ENCODE measurements at regions not wholly inside any gene's neighbourhood (a gene's known extent, or its start where the extent isn't known, plus 50 kb on each side); places are given as distances from the start of the nearest gene placed in this dataset.

- intact Hi-C loops (cut with micrococcal nuclease) = no loop called here
Measured at GRCh38 chr20:57869951-57870315, 160.1 kb upstream of the PMEPA1 start.

DNA sequence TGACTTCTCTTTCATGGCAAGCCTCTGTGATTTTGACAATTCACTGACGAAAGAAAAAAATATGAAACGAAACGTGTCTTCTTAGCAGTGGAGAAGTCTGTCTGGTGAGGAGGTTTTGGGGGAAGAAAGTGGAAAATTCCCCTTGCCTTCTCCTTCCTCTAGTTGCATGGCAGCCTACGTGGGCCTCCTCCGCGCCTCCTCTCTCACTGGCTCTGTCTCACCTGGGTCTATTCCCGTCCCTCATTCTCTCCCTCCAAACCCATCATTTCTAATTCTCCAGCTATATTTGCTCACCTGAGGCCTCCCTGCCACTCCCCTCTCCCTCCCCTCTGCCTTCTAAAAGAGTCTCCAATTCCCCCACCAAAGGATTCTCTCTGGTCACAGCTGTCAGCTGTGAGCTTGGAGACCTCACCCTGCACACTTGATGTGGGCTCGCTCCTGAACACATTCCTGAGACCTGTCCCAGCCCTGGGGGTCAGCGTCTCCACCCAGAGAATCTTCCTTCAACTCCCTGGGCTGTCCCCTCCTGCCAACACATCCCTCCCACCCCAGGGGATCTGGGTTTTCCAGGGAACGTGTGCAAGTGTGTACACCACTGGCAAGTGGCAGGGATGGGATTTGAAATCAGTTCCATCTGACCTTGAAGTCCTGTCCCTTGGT is 159.6 kb upstream of the PMEPA1 start:
- Histone ChIP-seq H3K4me1 (no peaks in the 10 kb centered on the region), H3K27ac (replicated peaks) (no peak overlapping the region), H3K27me3 (ENCODE audit: low read depth) (peaks cover 41% of the 10 kb centered on the region), H3K9me3 (replicated peaks) (no peaks in the 10 kb centered on the region), H3K36me3 (no peaks in the 10 kb centered on the region), H3K4me3 (no peak overlapping the region)
- no peak for DNase-seq
- intact Hi-C loops (cut with micrococcal nuclease) = no loop called here
- TF ChIP-seq, protein P1, sequence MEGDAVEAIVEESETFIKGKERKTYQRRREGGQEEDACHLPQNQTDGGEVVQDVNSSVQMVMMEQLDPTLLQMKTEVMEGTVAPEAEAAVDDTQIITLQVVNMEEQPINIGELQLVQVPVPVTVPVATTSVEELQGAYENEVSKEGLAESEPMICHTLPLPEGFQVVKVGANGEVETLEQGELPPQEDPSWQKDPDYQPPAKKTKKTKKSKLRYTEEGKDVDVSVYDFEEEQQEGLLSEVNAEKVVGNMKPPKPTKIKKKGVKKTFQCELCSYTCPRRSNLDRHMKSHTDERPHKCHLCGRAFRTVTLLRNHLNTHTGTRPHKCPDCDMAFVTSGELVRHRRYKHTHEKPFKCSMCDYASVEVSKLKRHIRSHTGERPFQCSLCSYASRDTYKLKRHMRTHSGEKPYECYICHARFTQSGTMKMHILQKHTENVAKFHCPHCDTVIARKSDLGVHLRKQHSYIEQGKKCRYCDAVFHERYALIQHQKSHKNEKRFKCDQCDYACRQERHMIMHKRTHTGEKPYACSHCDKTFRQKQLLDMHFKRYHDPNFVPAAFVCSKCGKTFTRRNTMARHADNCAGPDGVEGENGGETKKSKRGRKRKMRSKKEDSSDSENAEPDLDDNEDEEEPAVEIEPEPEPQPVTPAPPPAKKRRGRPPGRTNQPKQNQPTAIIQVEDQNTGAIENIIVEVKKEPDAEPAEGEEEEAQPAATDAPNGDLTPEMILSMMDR (IDR thresholded peaks at IDR 0.05; ENCODE audit: borderline replicate concordance) = no peak

More at GRCh38 chr20:57869951-57870315, 160.1 kb upstream of the PMEPA1 start:
- no peak overlapping the region for H3K4me3 ChIP-seq
- no peaks in the 10 kb centered on the region for H3K36me3 ChIP-seq
- no peaks in the 10 kb centered on the region for H3K4me1 ChIP-seq
- TF ChIP-seq, protein P1 (IDR thresholded peaks at IDR 0.05; ENCODE audit: borderline replicate concordance) = no peak
- no peaks in the 10 kb centered on the region for H3K9me3 ChIP-seq (replicated peaks)
- no peak overlapping the region for H3K27ac ChIP-seq (replicated peaks)
- no peak for DNase-seq
- H3K27me3 ChIP-seq (ENCODE audit: low read depth) = peaks cover 41% of the 10 kb centered on the region

DNA sequence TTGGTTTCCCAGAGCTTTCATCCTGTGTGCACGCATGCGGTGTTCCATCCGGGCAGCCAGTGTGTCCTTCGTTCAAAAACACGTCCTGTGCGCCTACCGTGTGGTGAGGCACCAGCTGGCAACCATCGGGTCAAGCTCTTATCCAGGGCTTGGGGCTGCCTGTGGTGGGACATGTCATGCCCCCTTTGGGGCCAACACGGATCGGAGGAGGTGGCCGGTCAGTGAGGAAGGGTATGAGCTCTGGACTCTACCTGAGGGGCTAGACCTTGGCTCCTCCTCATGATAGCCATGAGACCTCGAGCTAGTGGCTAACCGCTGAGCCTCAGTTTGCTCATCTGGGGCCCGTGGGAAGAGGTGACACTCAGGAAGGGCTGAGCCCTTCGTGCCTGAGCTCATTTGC is 158.5 kb upstream of the PMEPA1 start:
- no peaks in the 10 kb centered on the region for H3K4me1 ChIP-seq
- H3K9me3 ChIP-seq (replicated peaks) = peaks cover 4% of the 10 kb centered on the region
- TF ChIP-seq, protein P1 (IDR thresholded peaks at IDR 0.05; ENCODE audit: borderline replicate concordance) = no peak
- no peak overlapping the region for H3K27ac ChIP-seq (replicated peaks)
- H3K27me3 ChIP-seq (ENCODE audit: low read depth) = peaks cover 41% of the 10 kb centered on the region
- intact Hi-C loops (cut with micrococcal nuclease) = no loop called here
- H3K4me3 ChIP-seq = no peak overlapping the region
- no peaks in the 10 kb centered on the region for H3K36me3 ChIP-seq
- DNase-seq = no peak

DNA sequence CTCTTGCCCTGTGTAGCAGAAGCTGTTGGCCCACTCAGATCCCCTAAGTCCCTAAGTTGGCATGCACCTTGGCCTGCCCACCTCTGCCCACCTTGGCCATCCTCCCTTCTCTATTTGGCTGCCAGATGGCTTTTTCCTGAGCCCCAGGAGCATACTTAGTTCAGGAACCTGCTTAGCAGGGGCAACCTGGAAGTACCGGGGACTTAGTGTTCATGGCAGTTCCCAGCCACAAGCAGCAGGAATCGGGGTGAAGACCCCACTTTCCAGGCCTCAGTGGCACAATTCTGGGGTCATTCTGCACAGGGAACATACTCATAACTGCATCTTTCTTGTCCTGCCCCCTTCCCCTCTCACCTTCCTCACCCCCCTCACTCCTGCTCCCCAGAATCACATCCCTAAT is 158.0 kb upstream of the PMEPA1 start:
- peaks cover 41% of the 10 kb centered on the region for H3K27me3 ChIP-seq (ENCODE audit: low read depth)
- H3K9me3 ChIP-seq (replicated peaks) = peaks cover 6% of the 10 kb centered on the region
- H3K4me1 ChIP-seq = no peaks in the 10 kb centered on the region
- intact Hi-C loops (cut with micrococcal nuclease) = no loop called here
- no peaks in the 10 kb centered on the region for H3K36me3 ChIP-seq
- TF ChIP-seq, protein P1 (IDR thresholded peaks at IDR 0.05; ENCODE audit: borderline replicate concordance) = no peak
- no peak for DNase-seq
- no peak overlapping the region for H3K27ac ChIP-seq (replicated peaks)
- no peak overlapping the region for H3K4me3 ChIP-seq

DNA sequence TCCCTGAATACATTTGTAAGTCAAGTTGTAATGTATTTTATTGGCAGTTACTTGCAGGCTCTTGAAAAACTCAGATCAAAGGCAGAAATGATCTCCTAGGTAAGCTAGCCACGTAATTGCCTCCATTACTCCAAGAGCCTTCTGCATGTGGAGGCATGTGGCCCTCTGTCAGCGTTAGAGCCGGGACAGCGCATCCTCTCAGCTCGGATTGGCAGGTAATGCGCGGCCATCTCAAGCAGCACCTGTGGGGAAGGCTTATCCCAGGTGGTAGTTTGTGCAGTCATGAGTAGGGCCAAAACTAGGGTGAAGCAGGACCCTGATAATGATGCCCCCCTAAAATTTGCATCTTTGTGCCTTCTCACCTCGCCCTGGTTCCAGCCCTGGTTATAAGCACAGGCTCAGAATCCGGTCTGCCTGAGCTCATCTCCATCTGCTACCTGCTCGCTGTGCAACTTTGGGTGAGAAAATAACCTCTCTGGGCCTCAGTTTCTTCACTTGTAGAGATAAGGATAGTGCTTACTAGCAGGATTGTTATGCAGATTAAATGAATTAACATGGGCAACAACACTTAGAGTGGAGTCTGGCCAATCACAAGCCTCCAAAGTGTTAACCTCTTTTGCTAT is 157.5 kb upstream of the PMEPA1 start:
- Histone ChIP-seq H3K36me3 (no peaks in the 10 kb centered on the region), H3K27ac (replicated peaks) (no peak overlapping the region), H3K9me3 (replicated peaks) (peaks cover 6% of the 10 kb centered on the region), H3K4me3 (no peak overlapping the region), H3K4me1 (no peaks in the 10 kb centered on the region), H3K27me3 (ENCODE audit: low read depth) (peaks cover 41% of the 10 kb centered on the region)
- intact Hi-C loops (cut with micrococcal nuclease) = no loop called here
- DNase-seq = no peak
- TF ChIP-seq, protein P1 (IDR thresholded peaks at IDR 0.05; ENCODE audit: borderline replicate concordance) = no peak

Data from left ventricle myocardium inferior (tissue), 1 donor.